ENCODE measurements at regions not wholly inside any gene's neighbourhood (a gene's known extent, or its start where the extent isn't known, plus 50 kb on each side); places are given as distances from the start of the nearest gene placed in this dataset.
"Not testable (repeated sequence)": the region's sequence is repeated elsewhere in the genome, so short reads cannot be mapped to it uniquely, and the experiment has no call there.

GRCh38 chr1:65541865-65542264 is 121.4 kb downstream of the LEPR start:
- Histone ChIP-seq H3K27me3 (ENCODE audit: insufficient read depth, low read depth) (no peaks in the 10 kb centered on the region), H2AFZ (ENCODE audit: low read depth) (no peak overlapping the region), H4K20me1 (ENCODE audit: insufficient read depth) (no peaks in the 10 kb centered on the region), H3K4me3 (IDR thresholded peaks at IDR 0.05; ENCODE audit: insufficient read depth, low read depth, low read length) (no peak overlapping the region), H3K4me2 (no peak overlapping the region), H3K9ac (no peak overlapping the region), H3K27ac (no peak overlapping the region), H3K4me1 (ENCODE audit: low read depth, poor library complexity, severe bottlenecking) (no peaks in the 10 kb centered on the region), H3K36me3 (ENCODE audit: insufficient read depth) (no peaks in the 10 kb centered on the region), H3K79me2 (ENCODE audit: insufficient read depth, low read depth) (no peaks in the 10 kb centered on the region)
- no peak for TF ChIP-seq CTCF (conservative IDR thresholded peaks at IDR 0.05; ENCODE audit: low read depth, low read length)

- not testable (repeated sequence) for H3K4me1 ChIP-seq (ENCODE audit: low read depth, poor library complexity, severe bottlenecking); H3K4me2 ChIP-seq; H3K36me3 ChIP-seq (ENCODE audit: insufficient read depth); H3K27ac ChIP-seq; H3K9ac ChIP-seq; H3K27me3 ChIP-seq (ENCODE audit: insufficient read depth, low read depth); H3K4me3 ChIP-seq (IDR thresholded peaks at IDR 0.05; ENCODE audit: insufficient read depth, low read depth, low read length); H2AFZ ChIP-seq (ENCODE audit: low read depth); H3K79me2 ChIP-seq (ENCODE audit: insufficient read depth, low read depth); H4K20me1 ChIP-seq (ENCODE audit: insufficient read depth)
Observed at GRCh38 chr1:65542592-65542991, 122.1 kb downstream of the LEPR start.

GRCh38 chr1:65550306-65551010 is 130.0 kb downstream of the LEPR start:
- not testable (repeated sequence) for H4K20me1 ChIP-seq (ENCODE audit: insufficient read depth); H3K27me3 ChIP-seq (ENCODE audit: insufficient read depth, low read depth); H3K4me1 ChIP-seq (ENCODE audit: low read depth, poor library complexity, severe bottlenecking); H3K79me2 ChIP-seq (ENCODE audit: insufficient read depth, low read depth); H3K9ac ChIP-seq; H3K4me3 ChIP-seq (IDR thresholded peaks at IDR 0.05; ENCODE audit: insufficient read depth, low read depth, low read length); H3K36me3 ChIP-seq (ENCODE audit: insufficient read depth); H2AFZ ChIP-seq (ENCODE audit: low read depth); H3K4me2 ChIP-seq; H3K27ac ChIP-seq

- not testable (repeated sequence) for H2AFZ ChIP-seq (ENCODE audit: low read depth); H3K27me3 ChIP-seq (ENCODE audit: insufficient read depth, low read depth); H3K27ac ChIP-seq; H3K36me3 ChIP-seq (ENCODE audit: insufficient read depth); H3K4me2 ChIP-seq; H4K20me1 ChIP-seq (ENCODE audit: insufficient read depth); H3K79me2 ChIP-seq (ENCODE audit: insufficient read depth, low read depth); H3K4me1 ChIP-seq (ENCODE audit: low read depth, poor library complexity, severe bottlenecking); H3K4me3 ChIP-seq (IDR thresholded peaks at IDR 0.05; ENCODE audit: insufficient read depth, low read depth, low read length); H3K9ac ChIP-seq
Observed at GRCh38 chr1:65552484-65552883, 132.0 kb downstream of the LEPR start.

GRCh38 chr1:65554086-65554764 is 133.8 kb downstream of the LEPR start:
- H3K79me2 ChIP-seq (ENCODE audit: insufficient read depth, low read depth); H2AFZ ChIP-seq (ENCODE audit: low read depth); H3K27me3 ChIP-seq (ENCODE audit: insufficient read depth, low read depth); H3K4me2 ChIP-seq; H3K9ac ChIP-seq; H3K36me3 ChIP-seq (ENCODE audit: insufficient read depth); H3K27ac ChIP-seq; H3K4me1 ChIP-seq (ENCODE audit: low read depth, poor library complexity, severe bottlenecking); H4K20me1 ChIP-seq (ENCODE audit: insufficient read depth); H3K4me3 ChIP-seq (IDR thresholded peaks at IDR 0.05; ENCODE audit: insufficient read depth, low read depth, low read length): not testable (repeated sequence)

- Histone ChIP-seq H3K4me2 (no peak overlapping the region), H3K4me3 (IDR thresholded peaks at IDR 0.05; ENCODE audit: insufficient read depth, low read depth, low read length) (no peak overlapping the region)
- no peak for TF ChIP-seq CTCF (conservative IDR thresholded peaks at IDR 0.05; ENCODE audit: low read depth, low read length)
Observed at GRCh38 chr1:65554829-65555228, 134.4 kb downstream of the LEPR start.

More at GRCh38 chr1:65554829-65555228, 134.4 kb downstream of the LEPR start:
- Histone ChIP-seq H3K79me2 (ENCODE audit: insufficient read depth, low read depth) (no peaks in the 10 kb centered on the region), H3K4me1 (ENCODE audit: low read depth, poor library complexity, severe bottlenecking) (no peaks in the 10 kb centered on the region), H3K9ac (no peak overlapping the region), H3K27me3 (ENCODE audit: insufficient read depth, low read depth) (no peaks in the 10 kb centered on the region), H3K36me3 (ENCODE audit: insufficient read depth) (no peaks in the 10 kb centered on the region), H3K27ac (no peak overlapping the region), H2AFZ (ENCODE audit: low read depth) (no peak overlapping the region), H4K20me1 (ENCODE audit: insufficient read depth) (no peaks in the 10 kb centered on the region)
